ENCODE measurements at regions not wholly inside any gene's neighbourhood (a gene's known extent, or its start where the extent isn't known, plus 50 kb on each side); places are given as distances from the start of the nearest gene placed in this dataset.

GRCh38 chr4:158020734-158021346 lies 152.0 kb downstream of the GASK1B start:
- TF ChIP-seq, protein P1, sequence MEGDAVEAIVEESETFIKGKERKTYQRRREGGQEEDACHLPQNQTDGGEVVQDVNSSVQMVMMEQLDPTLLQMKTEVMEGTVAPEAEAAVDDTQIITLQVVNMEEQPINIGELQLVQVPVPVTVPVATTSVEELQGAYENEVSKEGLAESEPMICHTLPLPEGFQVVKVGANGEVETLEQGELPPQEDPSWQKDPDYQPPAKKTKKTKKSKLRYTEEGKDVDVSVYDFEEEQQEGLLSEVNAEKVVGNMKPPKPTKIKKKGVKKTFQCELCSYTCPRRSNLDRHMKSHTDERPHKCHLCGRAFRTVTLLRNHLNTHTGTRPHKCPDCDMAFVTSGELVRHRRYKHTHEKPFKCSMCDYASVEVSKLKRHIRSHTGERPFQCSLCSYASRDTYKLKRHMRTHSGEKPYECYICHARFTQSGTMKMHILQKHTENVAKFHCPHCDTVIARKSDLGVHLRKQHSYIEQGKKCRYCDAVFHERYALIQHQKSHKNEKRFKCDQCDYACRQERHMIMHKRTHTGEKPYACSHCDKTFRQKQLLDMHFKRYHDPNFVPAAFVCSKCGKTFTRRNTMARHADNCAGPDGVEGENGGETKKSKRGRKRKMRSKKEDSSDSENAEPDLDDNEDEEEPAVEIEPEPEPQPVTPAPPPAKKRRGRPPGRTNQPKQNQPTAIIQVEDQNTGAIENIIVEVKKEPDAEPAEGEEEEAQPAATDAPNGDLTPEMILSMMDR (conservative IDR thresholded peaks at IDR 0.05) = no peak
- TF ChIP-seq ZFX (IDR thresholded peaks at IDR 0.05) = no peak

Data from C4-2B (cell line).